K562 (cell line): ENCODE measurements at regions not wholly inside any gene's neighbourhood (a gene's known extent, or its start where the extent isn't known, plus 50 kb on each side); places are given as distances from the start of the nearest gene placed in this dataset.

Experiments
- ATF1 ChIP-seq, 2 experiments: fragments of 450-650 bp in 1 of 2; IDR thresholded peaks; 2 replicates each; pipeline ENCODE4 v1.6.1; 2016; ENCODE audit warnings: missing compliant biosample characterization in 1 of 2, missing genetic modification characterization in 1 of 2
- BRD9 ChIP-seq: fragments of 450-650 bp; IDR thresholded peaks from 2 replicates; pipeline ENCODE4 v1.6.1; 2018; ENCODE audit warnings: low read depth; ENCODE audit not compliant: partially characterized antibody
- CHD4 ChIP-seq: fragments of 200-600 bp; sonication (generic); IDR thresholded peaks from 3 replicates; pipeline ENCODE4 v1.6.1; 2012; ENCODE audit warnings: low read depth, mild to moderate bottlenecking, mixed read lengths, low read length, inconsistent platforms; ENCODE audit not compliant: insufficient read depth, insufficient replicate concordance, poor library complexity, severe bottlenecking
- CUX1 ChIP-seq: fragments of 200-800 bp; sonication (Bioruptor generic); IDR thresholded peaks from 2 replicates; pipeline ENCODE4 v1.6.1; 2016; ENCODE audit warnings: missing genetic modification characterization, missing compliant biosample characterization
- ELF1 ChIP-seq: fragments of 200-800 bp; sonication (Bioruptor generic); IDR thresholded peaks from 2 replicates; pipeline ENCODE4 v1.6.1; 2016; ENCODE audit warnings: missing genetic modification characterization, missing compliant biosample characterization
- ESRRA ChIP-seq: fragments of 450-650 bp; IDR thresholded peaks from 2 replicates; pipeline ENCODE4 v1.6.1; 2014; ENCODE audit warnings: low read depth, mild to moderate bottlenecking, moderate library complexity, borderline replicate concordance
- ETV1 ChIP-seq: fragments of 450-650 bp; conservative IDR thresholded peaks from 2 replicates; pipeline ENCODE4 v1.6.1; 2016; ENCODE audit warnings: missing genetic modification characterization, control low read depth, low read depth, missing compliant biosample characterization
- FOXA3 ChIP-seq, 2 experiments: fragments of 450-650 bp in 1 of 2; sonication (generic) in 1 of 2; formaldehyde crosslinking; IDR thresholded peaks in 1 of 2; conservative IDR thresholded peaks in 1 of 2; 2 replicates each; pipeline versions ENCODE4 v1.4.0 to v1.8.0; 2020 to 2022; ENCODE audit warnings: mild to moderate bottlenecking in 2 of 2, missing genetic modification reagents in 1 of 2
- MTF1 ChIP-seq: fragments of 250-450 bp; sonication (Bioruptor Pico); IDR thresholded peaks from 2 replicates; pipeline ENCODE4 v1.9.0; 2021; ENCODE audit warnings: moderate library complexity, mild to moderate bottlenecking, inconsistent platforms, borderline replicate concordance
- NCOA4 ChIP-seq: fragments of 450-650 bp; IDR thresholded peaks from 2 replicates; pipeline ENCODE4 v1.6.1; 2018; ENCODE audit warnings: mild to moderate bottlenecking; ENCODE audit not compliant: partially characterized antibody
- PHF21A ChIP-seq: fragments of 450-650 bp; IDR thresholded peaks from 2 replicates; pipeline ENCODE4 v1.6.1; 2017; ENCODE audit warnings: low read depth, borderline replicate concordance
- POLR2B ChIP-seq: fragments of 450-650 bp; IDR thresholded peaks from 2 replicates; pipeline ENCODE4 v1.6.1; 2018; ENCODE audit warnings: low read depth; ENCODE audit not compliant: partially characterized antibody
- SMARCA4 ChIP-seq: fragments of 450-650 bp; IDR thresholded peaks from 2 replicates; pipeline ENCODE4 v1.6.1; 2016
- TAF7 ChIP-seq: fragments of 450-650 bp; IDR thresholded peaks from 2 replicates; pipeline ENCODE4 v1.6.1; 2016; ENCODE audit warnings: missing genetic modification characterization, missing compliant biosample characterization
- VEZF1 ChIP-seq: fragments of 200-800 bp; sonication (Bioruptor generic); IDR thresholded peaks from 2 replicates; pipeline ENCODE4 v1.6.1; 2017; ENCODE audit warnings: missing genetic modification characterization, missing compliant biosample characterization
- ZNF140 ChIP-seq: fragments of 250-450 bp; sonication (Bioruptor Pico); IDR thresholded peaks from 2 replicates; pipeline ENCODE4 v1.8.0; 2021; ENCODE audit warnings: moderate library complexity, mild to moderate bottlenecking, inconsistent platforms
- ZNF395 ChIP-seq: fragments of 200-800 bp; sonication (Bioruptor generic); IDR thresholded peaks from 2 replicates; pipeline ENCODE4 v1.6.1; 2017; ENCODE audit warnings: missing genetic modification characterization, missing compliant biosample characterization
- ZNF586 ChIP-seq: fragments of 450-650 bp; formaldehyde crosslinking; conservative IDR thresholded peaks from 2 replicates; pipeline ENCODE4 v1.4.0; 2020; ENCODE audit warnings: mild to moderate bottlenecking, moderate library complexity

- TF ChIP-seq CHD4 (no peak), TAF7 (tag) (peak; percentile 87), ZNF140 (CRISPR knock-in tag) (no peak), ETV1 (tag) (peak; percentile 58), ELF1 (tag) (0 out of 2 replicates have a peak, but pooled peaks have one; percentile 28), VEZF1 (CRISPR knock-in tag) (peak; percentile 65), FOXA3 (CRISPR knock-in tag; conservative IDR thresholded peaks at IDR 0.05 in 1 of 2, IDR thresholded peaks at IDR 0.05 in 1 of 2) (no peak), SMARCA4 (0 out of 2 replicates have a peak, but pooled peaks have one; percentile 14), BRD9 (peak; percentile 53), ATF1 (CRISPR knock-in tag; IDR thresholded peaks at IDR 0.05) (no peak), ATF1 (tag; IDR thresholded peaks at IDR 0.05) (0 out of 2 replicates have a peak, but pooled peaks have one; percentile 28), CUX1 (CRISPR knock-in tag) (no peak), MTF1 (CRISPR knock-in tag) (no peak), ZNF586 (CRISPR knock-in tag) (no peak), POLR2B (peak; percentile 82), PHF21A (no peak), NCOA4 (no peak), ZNF395 (CRISPR knock-in tag) (0 out of 2 replicates have a peak, but pooled peaks have one; percentile 13), ESRRA (0 out of 2 replicates have a peak, but pooled peaks have one; percentile 19)
Measured at GRCh38 chr9:36487482-36488388, 85.0 kb upstream of the MELK start (continued).
